ENCODE measurements at regions not wholly inside any gene's neighbourhood (a gene's known extent, or its start where the extent isn't known, plus 50 kb on each side); places are given as distances from the start of the nearest gene placed in this dataset.

- TF ChIP-seq EZH2 (IDR thresholded peaks at IDR 0.05; ENCODE audit: borderline replicate concordance, low read depth, low read length, severe bottlenecking) (no peak), POLR2A (IDR thresholded peaks at IDR 0.05; ENCODE audit: low read depth, low read length) (no peak), MYC (IDR thresholded peaks at IDR 0.05; ENCODE audit: low read depth, low read length) (no peak), FOS (IDR thresholded peaks at IDR 0.05; ENCODE audit: borderline replicate concordance, insufficient read depth, low read length) (no peak), MAX (IDR thresholded peaks at IDR 0.05; ENCODE audit: insufficient read depth, insufficient read length) (no peak), GATA2 (IDR thresholded peaks at IDR 0.05; ENCODE audit: insufficient read depth, insufficient read length, low read depth, low read length) (no peak), POLR2AphosphoS5 (IDR thresholded peaks at IDR 0.05; ENCODE audit: insufficient read depth, low read depth, low read length) (no peak), JUN (IDR thresholded peaks at IDR 0.05; ENCODE audit: borderline replicate concordance, insufficient read depth, insufficient read length, low read depth) (no peak)
- TF ChIP-seq, protein P1, sequence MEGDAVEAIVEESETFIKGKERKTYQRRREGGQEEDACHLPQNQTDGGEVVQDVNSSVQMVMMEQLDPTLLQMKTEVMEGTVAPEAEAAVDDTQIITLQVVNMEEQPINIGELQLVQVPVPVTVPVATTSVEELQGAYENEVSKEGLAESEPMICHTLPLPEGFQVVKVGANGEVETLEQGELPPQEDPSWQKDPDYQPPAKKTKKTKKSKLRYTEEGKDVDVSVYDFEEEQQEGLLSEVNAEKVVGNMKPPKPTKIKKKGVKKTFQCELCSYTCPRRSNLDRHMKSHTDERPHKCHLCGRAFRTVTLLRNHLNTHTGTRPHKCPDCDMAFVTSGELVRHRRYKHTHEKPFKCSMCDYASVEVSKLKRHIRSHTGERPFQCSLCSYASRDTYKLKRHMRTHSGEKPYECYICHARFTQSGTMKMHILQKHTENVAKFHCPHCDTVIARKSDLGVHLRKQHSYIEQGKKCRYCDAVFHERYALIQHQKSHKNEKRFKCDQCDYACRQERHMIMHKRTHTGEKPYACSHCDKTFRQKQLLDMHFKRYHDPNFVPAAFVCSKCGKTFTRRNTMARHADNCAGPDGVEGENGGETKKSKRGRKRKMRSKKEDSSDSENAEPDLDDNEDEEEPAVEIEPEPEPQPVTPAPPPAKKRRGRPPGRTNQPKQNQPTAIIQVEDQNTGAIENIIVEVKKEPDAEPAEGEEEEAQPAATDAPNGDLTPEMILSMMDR (IDR thresholded peaks at IDR 0.05; ENCODE audit: extremely low read depth in 1 of 2, insufficient read depth in 1 of 2, low read depth in 1 of 2, low read length in 2 of 2) = no peak
- intact Hi-C loops (cut with micrococcal nuclease) (loop anchor here (10.0 kb wide), 1 partner anchor 547 kb away; the partner anchor contains the start of gene MDFIC), dilution Hi-C loops (cut with MboI; ENCODE audit: extremely low pct_ligation_motif_present, low sequenced_read_pairs) (no loop called here)
- no peaks in the 10 kb centered on the region for H3K9me3 ChIP-seq (replicated peaks; ENCODE audit: control insufficient read depth, insufficient read depth, low read length)
- peaks cover 3% of the 10 kb centered on the region for H3K4me1 ChIP-seq (ENCODE audit: control insufficient read depth, extremely low read depth, insufficient read depth, low read length)
- POLR2A ChIA-PET = no interaction called here
- peaks cover 0 to 10% of the 10 kb centered on the region in 2 experiments for H3K27me3 ChIP-seq (ENCODE audit: control insufficient read depth in 2 of 2, insufficient read depth in 2 of 2, low read length in 2 of 2)
- CTCF ChIA-PET = no interaction called here
- no peak overlapping the region for H2AFZ ChIP-seq (ENCODE audit: low read depth, low read length)
- FAIRE-seq (no peak), DNase-seq (ENCODE audit: low read depth, low spot score) (no peak)
- H3K9ac ChIP-seq (replicated peaks; ENCODE audit: extremely low read depth, insufficient read depth, low read length) = no peak overlapping the region
- H3K79me2 ChIP-seq (ENCODE audit: control insufficient read depth, insufficient read depth, low read length) = no peaks in the 10 kb centered on the region
- BruUV-seq (replicated peaks) = no TSS peak
- H3K36me3 ChIP-seq (ENCODE audit: control insufficient read depth in 2 of 2, extremely low read depth in 1 of 2, insufficient read depth in 2 of 2, low read length in 2 of 2) = no peaks in the 10 kb centered on the region
- H4K20me1 ChIP-seq (replicated peaks; ENCODE audit: control insufficient read depth, extremely low read depth, insufficient read depth, low read length) = no peaks in the 10 kb centered on the region
- H3K27ac ChIP-seq (ENCODE audit: insufficient read depth, low read depth, low read length) = no peak overlapping the region
- H3K4me2 ChIP-seq (ENCODE audit: insufficient read depth, low read length) = no peak overlapping the region
- no peaks in the 10 kb centered on the region for H3K9me1 ChIP-seq (replicated peaks; ENCODE audit: control insufficient read depth, extremely low read depth, insufficient read depth, low read length)
- H3K4me3 ChIP-seq (replicated peaks in 1 of 3; ENCODE audit: insufficient read depth in 1 of 3, low read depth in 1 of 3, low read length in 3 of 3) = no peak overlapping the region
Measured at GRCh38 chr7:115471891-115472290, 550.0 kb downstream of the MDFIC start.

All from endothelial cell of umbilical vein (primary cell).